Smooth muscle cell (in vitro differentiated cells): ENCODE measurements at regions not wholly inside any gene's neighbourhood (a gene's known extent, or its start where the extent isn't known, plus 50 kb on each side); places are given as distances from the start of the nearest gene placed in this dataset.

Experiments used
- DNase-seq: peaks from one replicate; lab custom pipeline; 2025; ENCODE audit not compliant: unreplicated experiment; lab: John Stamatoyannopoulos, UW
- H2AFZ ChIP-seq: fragments of 200-600 bp; sonication (generic); 2 replicates; pipeline ENCODE4 v1.6.0; 2016; ENCODE audit warnings: antibody characterized with exemption, low read depth, mild to moderate bottlenecking
- H3F3A ChIP-seq: fragments of 200-600 bp; sonication (generic); 2 replicates; pipeline ENCODE4 v1.6.0; 2017; ENCODE audit warnings: antibody characterized with exemption, low read depth
- H3K27ac ChIP-seq: fragments of 200-600 bp; sonication (generic); 2 replicates; pipeline ENCODE4 v1.5.1; 2016; ENCODE audit warnings: low read depth, mild to moderate bottlenecking
- H3K27me3 ChIP-seq: fragments of 200-600 bp; sonication (generic); 2 replicates; pipeline ENCODE4 v1.6.1; 2016; ENCODE audit warnings: low read depth, mild to moderate bottlenecking
- H3K36me3 ChIP-seq: fragments of 200-600 bp; sonication (generic); 2 replicates; pipeline ENCODE4 v1.5.1; 2016; ENCODE audit warnings: low read depth
- H3K4me1 ChIP-seq: fragments of 200-600 bp; sonication (generic); 2 replicates; pipeline ENCODE4 v1.5.1; 2016; ENCODE audit warnings: low read depth
- H3K4me2 ChIP-seq: fragments of 200-600 bp; sonication (generic); 2 replicates; pipeline ENCODE4 v1.6.0; 2016; ENCODE audit warnings: mild to moderate bottlenecking
- H3K4me3 ChIP-seq: fragments of 200-600 bp; sonication (generic); 2 replicates; pipeline ENCODE4 v1.5.1; 2016; ENCODE audit warnings: mild to moderate bottlenecking
- H3K79me2 ChIP-seq: fragments of 200-600 bp; sonication (generic); 2 replicates; pipeline ENCODE4 v1.6.0; 2016; ENCODE audit warnings: low read depth, mild to moderate bottlenecking
- H3K9ac ChIP-seq: fragments of 200-600 bp; sonication (generic); 2 replicates; pipeline ENCODE4 v1.6.0; 2016; ENCODE audit warnings: low read depth
- H3K9me3 ChIP-seq: fragments of 200-600 bp; sonication (generic); replicated peaks from 2 replicates; pipeline ENCODE4 v1.5.1; 2016; ENCODE audit warnings: low read depth
- H4K20me1 ChIP-seq: fragments of 200-600 bp; sonication (generic); 2 replicates; pipeline ENCODE4 v1.6.0; 2016; ENCODE audit warnings: low read depth
- WGBS: methylation state at CpG from one replicate; pipeline ENCODE4 v1.1.7; 2016; ENCODE audit warnings: low lambda C conversion rate; 5-methylcytosine and 5-hydroxymethylcytosine counted together
- TF ChIP-seq, protein P1 (sequence below): fragments of 200-600 bp; sonication (generic); IDR thresholded peaks from 2 replicates; pipeline ENCODE4 v1.5.1; 2017; ENCODE audit warnings: borderline replicate concordance, mild to moderate bottlenecking, antibody characterized with exemption; ENCODE audit not compliant: insufficient read depth, poor library complexity, severe bottlenecking

DNA sequence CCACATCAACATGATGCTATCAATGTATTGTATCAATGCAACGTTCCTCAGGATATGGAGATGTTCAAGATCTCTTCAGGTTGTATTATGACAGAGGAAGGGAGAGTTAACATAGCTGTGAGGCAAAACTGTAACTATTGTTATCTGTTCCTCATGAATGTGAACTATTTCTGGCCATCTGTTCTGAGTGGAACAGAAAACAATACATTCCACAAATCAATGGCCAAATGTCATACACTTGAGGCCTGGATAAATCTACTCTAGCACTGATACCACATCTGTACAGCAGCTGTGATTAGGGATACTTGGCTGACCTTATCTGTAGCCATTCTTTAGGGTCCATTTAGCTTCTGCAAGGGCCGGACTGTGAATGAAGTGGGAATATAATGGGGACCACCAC lies 447.9 kb downstream of the IRS1 start:
- Histone ChIP-seq H3K27me3 (no peaks in the 10 kb centered on the region), H3F3A (no peaks in the 10 kb centered on the region), H3K9ac (no peak overlapping the region), H3K27ac (no peak overlapping the region), H3K9me3 (no peaks in the 10 kb centered on the region), H3K4me3 (no peak overlapping the region), H3K4me2 (no peak overlapping the region), H3K36me3 (no peaks in the 10 kb centered on the region), H4K20me1 (no peaks in the 10 kb centered on the region), H2AFZ (no peak overlapping the region), H3K4me1 (no peaks in the 10 kb centered on the region), H3K79me2 (no peaks in the 10 kb centered on the region)
- TF ChIP-seq, protein P1, sequence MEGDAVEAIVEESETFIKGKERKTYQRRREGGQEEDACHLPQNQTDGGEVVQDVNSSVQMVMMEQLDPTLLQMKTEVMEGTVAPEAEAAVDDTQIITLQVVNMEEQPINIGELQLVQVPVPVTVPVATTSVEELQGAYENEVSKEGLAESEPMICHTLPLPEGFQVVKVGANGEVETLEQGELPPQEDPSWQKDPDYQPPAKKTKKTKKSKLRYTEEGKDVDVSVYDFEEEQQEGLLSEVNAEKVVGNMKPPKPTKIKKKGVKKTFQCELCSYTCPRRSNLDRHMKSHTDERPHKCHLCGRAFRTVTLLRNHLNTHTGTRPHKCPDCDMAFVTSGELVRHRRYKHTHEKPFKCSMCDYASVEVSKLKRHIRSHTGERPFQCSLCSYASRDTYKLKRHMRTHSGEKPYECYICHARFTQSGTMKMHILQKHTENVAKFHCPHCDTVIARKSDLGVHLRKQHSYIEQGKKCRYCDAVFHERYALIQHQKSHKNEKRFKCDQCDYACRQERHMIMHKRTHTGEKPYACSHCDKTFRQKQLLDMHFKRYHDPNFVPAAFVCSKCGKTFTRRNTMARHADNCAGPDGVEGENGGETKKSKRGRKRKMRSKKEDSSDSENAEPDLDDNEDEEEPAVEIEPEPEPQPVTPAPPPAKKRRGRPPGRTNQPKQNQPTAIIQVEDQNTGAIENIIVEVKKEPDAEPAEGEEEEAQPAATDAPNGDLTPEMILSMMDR: no peak
- 87% methylated on average over 2 of the region's 2 CpGs for WGBS
- no peak for DNase-seq

DNA sequence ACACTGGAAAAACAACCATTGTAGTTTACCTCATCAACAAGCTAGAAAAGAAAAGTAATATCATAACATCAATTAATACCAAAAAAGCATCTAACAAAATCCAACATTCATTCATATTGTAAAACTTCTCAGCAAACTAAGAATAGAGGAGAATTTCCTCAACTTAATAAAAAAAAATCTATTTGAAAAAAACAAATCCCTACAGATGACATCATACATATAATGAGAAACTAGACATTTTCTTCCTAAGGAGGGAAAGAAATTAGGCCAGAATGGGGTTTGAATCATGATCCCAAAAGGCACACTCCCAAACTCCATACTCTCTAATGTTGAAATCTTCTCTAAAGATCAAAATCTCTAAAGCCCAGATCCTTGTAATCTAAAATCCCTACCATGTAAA lies 460.0 kb downstream of the IRS1 start:
- H3K9me3 ChIP-seq: no peaks in the 10 kb centered on the region
- no peaks in the 10 kb centered on the region for H3K79me2 ChIP-seq
- DNase-seq: no peak
- no peak overlapping the region for H3K4me3 ChIP-seq
- H3K9ac ChIP-seq: no peak overlapping the region
- no peak overlapping the region for H2AFZ ChIP-seq
- no peaks in the 10 kb centered on the region for H3K27me3 ChIP-seq
- no peaks in the 10 kb centered on the region for H3K36me3 ChIP-seq
- no peak overlapping the region for H3K27ac ChIP-seq
- TF ChIP-seq, protein P1: no peak
- H3F3A ChIP-seq: no peaks in the 10 kb centered on the region
- H4K20me1 ChIP-seq: no peaks in the 10 kb centered on the region
- H3K4me2 ChIP-seq: no peak overlapping the region
- H3K4me1 ChIP-seq: no peaks in the 10 kb centered on the region

DNA sequence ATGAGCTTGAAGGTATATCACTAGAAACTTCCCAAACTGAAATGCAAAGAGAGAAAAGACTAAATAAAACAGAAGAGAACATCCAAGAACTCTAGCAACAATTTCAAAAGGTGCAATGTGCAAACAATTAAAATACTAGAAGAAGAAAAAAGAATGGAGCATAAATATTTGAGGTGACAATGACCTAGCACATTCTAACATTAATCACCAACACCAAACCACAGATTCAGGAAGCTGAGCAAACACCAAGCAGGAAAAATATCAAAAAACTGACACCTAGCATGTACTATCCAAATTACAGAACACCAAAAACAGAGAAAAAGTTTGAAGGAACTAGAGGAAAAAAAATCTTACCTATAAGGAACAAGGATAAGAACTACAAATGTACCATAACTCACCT lies 460.8 kb downstream of the IRS1 start:
- no peaks in the 10 kb centered on the region for H3K9me3 ChIP-seq
- TF ChIP-seq, protein P1: no peak
- no peak overlapping the region for H3K9ac ChIP-seq
- H3K4me1 ChIP-seq: no peaks in the 10 kb centered on the region
- H2AFZ ChIP-seq: no peak overlapping the region
- no peaks in the 10 kb centered on the region for H4K20me1 ChIP-seq
- H3K4me2 ChIP-seq: peak overlapping the region; percentile 13
- H3K36me3 ChIP-seq: no peaks in the 10 kb centered on the region
- H3K27ac ChIP-seq: no peak overlapping the region
- H3K79me2 ChIP-seq: no peaks in the 10 kb centered on the region
- H3K4me3 ChIP-seq: no peak overlapping the region
- DNase-seq: no peak
- H3K27me3 ChIP-seq: no peaks in the 10 kb centered on the region
- no peaks in the 10 kb centered on the region for H3F3A ChIP-seq

DNA sequence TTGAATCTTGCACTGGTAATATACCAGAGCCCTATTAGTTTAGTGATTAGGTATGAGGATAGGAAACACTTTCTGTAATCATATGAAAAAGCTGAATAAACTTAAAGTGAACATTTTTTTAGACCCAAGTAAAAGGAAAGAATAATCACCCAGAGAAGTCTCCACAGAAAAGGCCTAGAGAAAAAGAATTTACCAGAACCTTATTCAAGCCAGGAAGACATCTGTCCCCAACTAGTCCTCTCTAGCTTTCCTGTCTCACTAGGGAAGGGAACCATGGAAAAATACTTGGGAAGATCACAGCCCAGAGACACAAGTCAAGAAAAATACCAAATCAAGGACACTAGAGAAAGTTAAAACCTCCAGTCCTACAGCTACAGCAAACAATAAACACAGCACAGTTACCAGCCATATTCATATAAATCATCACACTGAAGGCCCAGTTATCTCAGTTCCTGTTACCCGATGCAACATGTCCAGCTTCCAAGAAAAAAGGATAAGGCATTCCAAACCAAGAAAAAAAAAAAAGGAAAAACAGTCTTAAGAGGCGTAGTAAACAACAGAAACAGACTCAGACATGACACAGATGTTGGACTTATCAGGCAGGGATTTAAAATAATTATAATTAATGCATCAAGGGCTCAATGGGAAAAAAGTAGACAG lies 461.5 kb downstream of the IRS1 start:
- Histone ChIP-seq H4K20me1 (no peaks in the 10 kb centered on the region), H3K9ac (no peak overlapping the region), H3K27ac (peak overlapping the region; percentile 60), H3K79me2 (no peaks in the 10 kb centered on the region), H3F3A (no peaks in the 10 kb centered on the region), H2AFZ (peak overlapping the region; percentile 13), H3K4me2 (peak overlapping the region; percentile 13), H3K4me3 (no peak overlapping the region), H3K9me3 (no peaks in the 10 kb centered on the region), H3K36me3 (no peaks in the 10 kb centered on the region), H3K4me1 (no peaks in the 10 kb centered on the region), H3K27me3 (no peaks in the 10 kb centered on the region)
- 15% methylated on average over 2 of the region's 2 CpGs for WGBS
- no peak for DNase-seq
- TF ChIP-seq, protein P1: no peak
